WTC11 (cell line): ENCODE measurements at regions not wholly inside any gene's neighbourhood (a gene's known extent, or its start where the extent isn't known, plus 50 kb on each side); places are given as distances from the start of the nearest gene placed in this dataset.

Source experiments
- ATAC-seq: fragments of 200-7000 bp; cut with Tn5 transposase; 2 replicates; pipeline ENCODE4 v1.10.0; 2021; ENCODE audit warnings: mild to moderate bottlenecking, moderate library complexity
- CTCF ChIA-PET: fragments of 300-600 bp; sonication (Branson Sonifier 250); formaldehyde crosslinking; loops from one replicate; lab custom pipeline; 2021; ENCODE audit warnings: antibody characterized with exemption; lab: Charles Lee
- POLR2A ChIA-PET: fragments of 350-600 bp; sonication (Branson Sonifier 250); formaldehyde crosslinking; loops from one replicate; lab custom pipeline; 2021; ENCODE audit warnings: antibody characterized with exemption; lab: Charles Lee
- DNase-seq: peaks from one replicate; pipeline ENCODE4 v3.0.0; 2021; ENCODE audit warnings: low spot score
- H3K27ac Mint-ChIP-seq: 2 replicates; pipeline ENCODE4 v1.8.0; 2021; ENCODE audit warnings: mixed read lengths
- H3K27me3 Mint-ChIP-seq: 2 replicates; pipeline ENCODE4 v1.8.0; 2021; ENCODE audit warnings: low read depth, mild to moderate bottlenecking, moderate library complexity, mixed read lengths
- H3K36me3 Mint-ChIP-seq: 2 replicates; pipeline ENCODE4 v1.8.0; 2021; ENCODE audit warnings: mixed read lengths
- H3K4me1 Mint-ChIP-seq: 2 replicates; pipeline ENCODE4 v1.8.0; 2022; ENCODE audit warnings: mixed read lengths
- H3K4me3 Mint-ChIP-seq: 2 replicates; pipeline ENCODE4 v1.8.0; 2021; ENCODE audit warnings: mild to moderate bottlenecking, moderate library complexity, mixed read lengths
- H3K9me3 Mint-ChIP-seq: 2 replicates; pipeline ENCODE4 v1.8.0; 2021; ENCODE audit warnings: mixed read lengths
- ESRRA ChIP-seq: sonication (generic); formaldehyde crosslinking; IDR thresholded peaks from 2 replicates; pipeline ENCODE4 v1.8.1; 2022; ENCODE audit warnings: mild to moderate bottlenecking, missing genetic modification reagents, borderline replicate concordance
- ETV6 ChIP-seq: sonication (generic); formaldehyde crosslinking; IDR thresholded peaks from 2 replicates; pipeline ENCODE4 v1.8.1; 2022; ENCODE audit warnings: mild to moderate bottlenecking, missing genetic modification reagents
- GRHL2 ChIP-seq: fragments of 250-450 bp; sonication (Bioruptor Pico); IDR thresholded peaks from 2 replicates; pipeline ENCODE4 v1.8.0; 2022; ENCODE audit warnings: mild to moderate bottlenecking, moderate library complexity; ENCODE audit not compliant: insufficient replicate concordance, severe bottlenecking
- GTF2I ChIP-seq: fragments of 250-450 bp; sonication (Bioruptor Pico); conservative IDR thresholded peaks from 2 replicates; pipeline ENCODE4 v1.4.0; 2021; ENCODE audit warnings: mild to moderate bottlenecking
- JAZF1 ChIP-seq: fragments of 250-450 bp; sonication (Bioruptor Pico); IDR thresholded peaks from 2 replicates; pipeline ENCODE4 v1.9.0; 2021; ENCODE audit warnings: moderate library complexity, mild to moderate bottlenecking, inconsistent platforms
- NR2C2 ChIP-seq: sonication (generic); formaldehyde crosslinking; IDR thresholded peaks from 2 replicates; pipeline ENCODE4 v1.8.0; 2022; ENCODE audit warnings: mild to moderate bottlenecking, missing genetic modification reagents
- NR3C1 ChIP-seq: sonication (generic); formaldehyde crosslinking; conservative IDR thresholded peaks from 2 replicates; pipeline ENCODE4 v1.8.1; 2023; ENCODE audit warnings: low read depth, mild to moderate bottlenecking, missing genetic modification reagents
- OVOL2 ChIP-seq: fragments of 250-450 bp; sonication (Bioruptor Pico); IDR thresholded peaks from 2 replicates; pipeline ENCODE4 v1.9.0; 2021; ENCODE audit warnings: mild to moderate bottlenecking, borderline replicate concordance
- RELA ChIP-seq: sonication (generic); formaldehyde crosslinking; IDR thresholded peaks from 2 replicates; pipeline ENCODE4 v1.8.1; 2022; ENCODE audit warnings: missing genetic modification reagents, mild to moderate bottlenecking, borderline replicate concordance
- SMAD4 ChIP-seq: sonication (generic); formaldehyde crosslinking; IDR thresholded peaks from 2 replicates; pipeline ENCODE4 v1.8.0; 2022; ENCODE audit warnings: mild to moderate bottlenecking, missing genetic modification reagents
- SOX15 ChIP-seq: fragments of 250-450 bp; sonication (Bioruptor Pico); IDR thresholded peaks from 2 replicates; pipeline ENCODE4 v1.9.0; 2021; ENCODE audit warnings: mild to moderate bottlenecking
- ZBTB21 ChIP-seq: sonication (generic); formaldehyde crosslinking; IDR thresholded peaks from 2 replicates; pipeline ENCODE4 v1.8.1; 2023; ENCODE audit warnings: mild to moderate bottlenecking, missing genetic modification reagents, borderline replicate concordance
- ZNF138 ChIP-seq: sonication (generic); formaldehyde crosslinking; conservative IDR thresholded peaks from 2 replicates; pipeline ENCODE4 v1.8.1; 2022; ENCODE audit warnings: mild to moderate bottlenecking, moderate library complexity, missing genetic modification reagents
- ZNF423 ChIP-seq: fragments of 250-450 bp; sonication (Bioruptor Pico); IDR thresholded peaks from 2 replicates; pipeline ENCODE4 v2.1.2; 2022; ENCODE audit warnings: mild to moderate bottlenecking, moderate library complexity
- ZNF671 ChIP-seq: fragments of 250-450 bp; sonication (Bioruptor Pico); IDR thresholded peaks from 2 replicates; pipeline ENCODE4 v1.8.0; 2021; ENCODE audit warnings: mild to moderate bottlenecking
- TF ChIP-seq, protein P1 (sequence below): fragments of 250-450 bp; sonication (Bioruptor Pico); IDR thresholded peaks from 2 replicates; pipeline ENCODE4 v1.8.0; 2021; ENCODE audit warnings: mild to moderate bottlenecking
- TF ChIP-seq, protein P2 (sequence below): fragments of 250-450 bp; sonication (Bioruptor Pico); IDR thresholded peaks from 2 replicates; pipeline ENCODE4 v2.1.2; 2022; ENCODE audit warnings: mild to moderate bottlenecking, moderate library complexity
- TF ChIP-seq, protein P3 (sequence below): sonication (generic); formaldehyde crosslinking; IDR thresholded peaks from 2 replicates; pipeline ENCODE4 v1.8.0; 2023; ENCODE audit warnings: missing genetic modification reagents, mild to moderate bottlenecking, borderline replicate concordance
- TF ChIP-seq, protein P4 (sequence below): sonication (generic); formaldehyde crosslinking; IDR thresholded peaks from 2 replicates; pipeline ENCODE4 v1.8.1; 2023; ENCODE audit warnings: mild to moderate bottlenecking, missing genetic modification reagents
- TF ChIP-seq, protein P5 (sequence below): sonication (generic); formaldehyde crosslinking; IDR thresholded peaks from 2 replicates; pipeline ENCODE4 v1.8.1; 2023; ENCODE audit warnings: mild to moderate bottlenecking, missing genetic modification reagents, borderline replicate concordance
- TF ChIP-seq, protein P6 (sequence below): fragments of 250-450 bp; sonication (Bioruptor Pico); IDR thresholded peaks from 2 replicates; pipeline ENCODE4 v1.9.0; 2021; ENCODE audit warnings: mild to moderate bottlenecking, borderline replicate concordance

DNA sequence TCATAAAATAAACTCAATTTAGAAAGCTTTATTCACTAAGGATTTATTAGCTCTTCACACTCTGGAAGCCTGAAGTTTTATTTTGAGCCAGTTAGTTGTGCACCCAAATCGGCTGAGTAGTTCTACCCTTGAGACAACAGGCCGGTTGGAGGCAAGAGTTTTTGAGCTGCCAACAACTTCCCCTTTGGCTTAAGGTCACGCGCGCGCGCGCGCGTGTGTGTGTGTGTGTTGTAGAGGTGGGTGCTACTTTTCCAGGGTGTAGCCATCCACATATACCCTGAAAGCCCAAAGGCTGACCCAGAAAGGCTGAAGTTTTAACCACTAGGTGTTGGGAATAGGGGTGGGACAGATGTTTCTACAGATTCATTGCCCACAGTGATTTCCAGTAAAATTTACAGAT, 150.2 kb upstream of the LHCGR start (continued):
- TF ChIP-seq GRHL2 (CRISPR knock-in tag) = no peak
- TF ChIP-seq ZNF423 (CRISPR knock-in tag) = no peak
- TF ChIP-seq NR3C1 (CRISPR knock-in tag) = no peak
- no peak for TF ChIP-seq GTF2I (CRISPR knock-in tag)
- no peak for TF ChIP-seq SMAD4

DNA sequence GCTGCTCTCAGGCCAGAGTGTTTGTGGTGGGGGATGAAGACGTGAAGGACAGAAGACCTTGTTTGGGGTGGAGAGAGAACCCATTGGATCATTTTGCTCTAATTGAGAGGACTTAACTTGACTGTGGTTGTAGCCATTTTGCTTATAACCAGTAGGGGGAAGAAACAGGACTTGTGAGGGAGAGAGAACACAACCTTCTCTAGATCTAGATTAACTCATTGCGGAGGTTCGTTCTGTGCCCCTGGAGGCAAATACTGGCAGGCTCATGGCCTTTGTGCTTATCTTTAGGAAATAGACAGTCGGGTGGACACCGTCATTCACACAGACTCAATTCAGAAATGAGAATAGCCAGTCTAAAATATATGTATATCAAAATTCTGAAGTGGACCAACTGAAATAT, 147.0 kb upstream of the LHCGR start:
- Mint-ChIP-seq H3K4me1 (no peaks in the 10 kb centered on the region), H3K27me3 (no peaks in the 10 kb centered on the region), H3K9me3 (peaks cover 3% of the 10 kb centered on the region; the same call in 1 of the 2 replicates), H3K4me3 (no peak overlapping the region), H3K27ac (no peak overlapping the region; the same call in 1 of the 2 replicates), H3K36me3 (no peaks in the 10 kb centered on the region)
- ATAC-seq (peak; percentile 81), DNase-seq (no peak)
- ChIA-PET CTCF (no interaction called here), POLR2A (no interaction called here)
- TF ChIP-seq, protein P1, sequence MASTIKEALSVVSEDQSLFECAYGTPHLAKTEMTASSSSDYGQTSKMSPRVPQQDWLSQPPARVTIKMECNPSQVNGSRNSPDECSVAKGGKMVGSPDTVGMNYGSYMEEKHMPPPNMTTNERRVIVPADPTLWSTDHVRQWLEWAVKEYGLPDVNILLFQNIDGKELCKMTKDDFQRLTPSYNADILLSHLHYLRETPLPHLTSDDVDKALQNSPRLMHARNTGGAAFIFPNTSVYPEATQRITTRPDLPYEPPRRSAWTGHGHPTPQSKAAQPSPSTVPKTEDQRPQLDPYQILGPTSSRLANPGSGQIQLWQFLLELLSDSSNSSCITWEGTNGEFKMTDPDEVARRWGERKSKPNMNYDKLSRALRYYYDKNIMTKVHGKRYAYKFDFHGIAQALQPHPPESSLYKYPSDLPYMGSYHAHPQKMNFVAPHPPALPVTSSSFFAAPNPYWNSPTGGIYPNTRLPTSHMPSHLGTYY (CRISPR knock-in tag) = no peak
- TF ChIP-seq JAZF1 (CRISPR knock-in tag) = no peak
- TF ChIP-seq, protein P2, sequence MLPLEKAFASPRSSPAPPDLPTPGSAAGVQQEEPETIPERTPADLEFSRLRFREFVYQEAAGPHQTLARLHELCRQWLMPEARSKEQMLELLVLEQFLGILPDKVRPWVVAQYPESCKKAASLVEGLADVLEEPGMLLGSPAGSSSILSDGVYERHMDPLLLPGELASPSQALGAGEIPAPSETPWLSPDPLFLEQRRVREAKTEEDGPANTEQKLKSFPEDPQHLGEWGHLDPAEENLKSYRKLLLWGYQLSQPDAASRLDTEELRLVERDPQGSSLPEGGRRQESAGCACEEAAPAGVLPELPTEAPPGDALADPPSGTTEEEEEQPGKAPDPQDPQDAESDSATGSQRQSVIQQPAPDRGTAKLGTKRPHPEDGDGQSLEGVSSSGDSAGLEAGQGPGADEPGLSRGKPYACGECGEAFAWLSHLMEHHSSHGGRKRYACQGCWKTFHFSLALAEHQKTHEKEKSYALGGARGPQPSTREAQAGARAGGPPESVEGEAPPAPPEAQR (CRISPR knock-in tag) = no peak
- TF ChIP-seq ZNF671 (CRISPR knock-in tag) = no peak
- no peak for TF ChIP-seq NR2C2 (CRISPR knock-in tag)
- TF ChIP-seq, protein P3, sequence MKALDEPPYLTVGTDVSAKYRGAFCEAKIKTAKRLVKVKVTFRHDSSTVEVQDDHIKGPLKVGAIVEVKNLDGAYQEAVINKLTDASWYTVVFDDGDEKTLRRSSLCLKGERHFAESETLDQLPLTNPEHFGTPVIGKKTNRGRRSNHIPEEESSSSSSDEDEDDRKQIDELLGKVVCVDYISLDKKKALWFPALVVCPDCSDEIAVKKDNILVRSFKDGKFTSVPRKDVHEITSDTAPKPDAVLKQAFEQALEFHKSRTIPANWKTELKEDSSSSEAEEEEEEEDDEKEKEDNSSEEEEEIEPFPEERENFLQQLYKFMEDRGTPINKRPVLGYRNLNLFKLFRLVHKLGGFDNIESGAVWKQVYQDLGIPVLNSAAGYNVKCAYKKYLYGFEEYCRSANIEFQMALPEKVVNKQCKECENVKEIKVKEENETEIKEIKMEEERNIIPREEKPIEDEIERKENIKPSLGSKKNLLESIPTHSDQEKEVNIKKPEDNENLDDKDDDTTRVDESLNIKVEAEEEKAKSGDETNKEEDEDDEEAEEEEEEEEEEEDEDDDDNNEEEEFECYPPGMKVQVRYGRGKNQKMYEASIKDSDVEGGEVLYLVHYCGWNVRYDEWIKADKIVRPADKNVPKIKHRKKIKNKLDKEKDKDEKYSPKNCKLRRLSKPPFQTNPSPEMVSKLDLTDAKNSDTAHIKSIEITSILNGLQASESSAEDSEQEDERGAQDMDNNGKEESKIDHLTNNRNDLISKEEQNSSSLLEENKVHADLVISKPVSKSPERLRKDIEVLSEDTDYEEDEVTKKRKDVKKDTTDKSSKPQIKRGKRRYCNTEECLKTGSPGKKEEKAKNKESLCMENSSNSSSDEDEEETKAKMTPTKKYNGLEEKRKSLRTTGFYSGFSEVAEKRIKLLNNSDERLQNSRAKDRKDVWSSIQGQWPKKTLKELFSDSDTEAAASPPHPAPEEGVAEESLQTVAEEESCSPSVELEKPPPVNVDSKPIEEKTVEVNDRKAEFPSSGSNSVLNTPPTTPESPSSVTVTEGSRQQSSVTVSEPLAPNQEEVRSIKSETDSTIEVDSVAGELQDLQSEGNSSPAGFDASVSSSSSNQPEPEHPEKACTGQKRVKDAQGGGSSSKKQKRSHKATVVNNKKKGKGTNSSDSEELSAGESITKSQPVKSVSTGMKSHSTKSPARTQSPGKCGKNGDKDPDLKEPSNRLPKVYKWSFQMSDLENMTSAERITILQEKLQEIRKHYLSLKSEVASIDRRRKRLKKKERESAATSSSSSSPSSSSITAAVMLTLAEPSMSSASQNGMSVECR (CRISPR knock-in tag) = no peak
- no peak for TF ChIP-seq ZBTB21 (CRISPR knock-in tag)
- no peak for TF ChIP-seq OVOL2 (CRISPR knock-in tag)
- no peak for TF ChIP-seq SOX15 (CRISPR knock-in tag)
- TF ChIP-seq, protein P4, sequence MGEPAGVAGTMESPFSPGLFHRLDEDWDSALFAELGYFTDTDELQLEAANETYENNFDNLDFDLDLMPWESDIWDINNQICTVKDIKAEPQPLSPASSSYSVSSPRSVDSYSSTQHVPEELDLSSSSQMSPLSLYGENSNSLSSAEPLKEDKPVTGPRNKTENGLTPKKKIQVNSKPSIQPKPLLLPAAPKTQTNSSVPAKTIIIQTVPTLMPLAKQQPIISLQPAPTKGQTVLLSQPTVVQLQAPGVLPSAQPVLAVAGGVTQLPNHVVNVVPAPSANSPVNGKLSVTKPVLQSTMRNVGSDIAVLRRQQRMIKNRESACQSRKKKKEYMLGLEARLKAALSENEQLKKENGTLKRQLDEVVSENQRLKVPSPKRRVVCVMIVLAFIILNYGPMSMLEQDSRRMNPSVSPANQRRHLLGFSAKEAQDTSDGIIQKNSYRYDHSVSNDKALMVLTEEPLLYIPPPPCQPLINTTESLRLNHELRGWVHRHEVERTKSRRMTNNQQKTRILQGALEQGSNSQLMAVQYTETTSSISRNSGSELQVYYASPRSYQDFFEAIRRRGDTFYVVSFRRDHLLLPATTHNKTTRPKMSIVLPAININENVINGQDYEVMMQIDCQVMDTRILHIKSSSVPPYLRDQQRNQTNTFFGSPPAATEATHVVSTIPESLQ = no peak
- TF ChIP-seq, protein P5, sequence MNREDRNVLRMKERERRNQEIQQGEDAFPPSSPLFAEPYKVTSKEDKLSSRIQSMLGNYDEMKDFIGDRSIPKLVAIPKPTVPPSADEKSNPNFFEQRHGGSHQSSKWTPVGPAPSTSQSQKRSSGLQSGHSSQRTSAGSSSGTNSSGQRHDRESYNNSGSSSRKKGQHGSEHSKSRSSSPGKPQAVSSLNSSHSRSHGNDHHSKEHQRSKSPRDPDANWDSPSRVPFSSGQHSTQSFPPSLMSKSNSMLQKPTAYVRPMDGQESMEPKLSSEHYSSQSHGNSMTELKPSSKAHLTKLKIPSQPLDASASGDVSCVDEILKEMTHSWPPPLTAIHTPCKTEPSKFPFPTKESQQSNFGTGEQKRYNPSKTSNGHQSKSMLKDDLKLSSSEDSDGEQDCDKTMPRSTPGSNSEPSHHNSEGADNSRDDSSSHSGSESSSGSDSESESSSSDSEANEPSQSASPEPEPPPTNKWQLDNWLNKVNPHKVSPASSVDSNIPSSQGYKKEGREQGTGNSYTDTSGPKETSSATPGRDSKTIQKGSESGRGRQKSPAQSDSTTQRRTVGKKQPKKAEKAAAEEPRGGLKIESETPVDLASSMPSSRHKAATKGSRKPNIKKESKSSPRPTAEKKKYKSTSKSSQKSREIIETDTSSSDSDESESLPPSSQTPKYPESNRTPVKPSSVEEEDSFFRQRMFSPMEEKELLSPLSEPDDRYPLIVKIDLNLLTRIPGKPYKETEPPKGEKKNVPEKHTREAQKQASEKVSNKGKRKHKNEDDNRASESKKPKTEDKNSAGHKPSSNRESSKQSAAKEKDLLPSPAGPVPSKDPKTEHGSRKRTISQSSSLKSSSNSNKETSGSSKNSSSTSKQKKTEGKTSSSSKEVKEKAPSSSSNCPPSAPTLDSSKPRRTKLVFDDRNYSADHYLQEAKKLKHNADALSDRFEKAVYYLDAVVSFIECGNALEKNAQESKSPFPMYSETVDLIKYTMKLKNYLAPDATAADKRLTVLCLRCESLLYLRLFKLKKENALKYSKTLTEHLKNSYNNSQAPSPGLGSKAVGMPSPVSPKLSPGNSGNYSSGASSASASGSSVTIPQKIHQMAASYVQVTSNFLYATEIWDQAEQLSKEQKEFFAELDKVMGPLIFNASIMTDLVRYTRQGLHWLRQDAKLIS (CRISPR knock-in tag) = no peak
- TF ChIP-seq, protein P6, sequence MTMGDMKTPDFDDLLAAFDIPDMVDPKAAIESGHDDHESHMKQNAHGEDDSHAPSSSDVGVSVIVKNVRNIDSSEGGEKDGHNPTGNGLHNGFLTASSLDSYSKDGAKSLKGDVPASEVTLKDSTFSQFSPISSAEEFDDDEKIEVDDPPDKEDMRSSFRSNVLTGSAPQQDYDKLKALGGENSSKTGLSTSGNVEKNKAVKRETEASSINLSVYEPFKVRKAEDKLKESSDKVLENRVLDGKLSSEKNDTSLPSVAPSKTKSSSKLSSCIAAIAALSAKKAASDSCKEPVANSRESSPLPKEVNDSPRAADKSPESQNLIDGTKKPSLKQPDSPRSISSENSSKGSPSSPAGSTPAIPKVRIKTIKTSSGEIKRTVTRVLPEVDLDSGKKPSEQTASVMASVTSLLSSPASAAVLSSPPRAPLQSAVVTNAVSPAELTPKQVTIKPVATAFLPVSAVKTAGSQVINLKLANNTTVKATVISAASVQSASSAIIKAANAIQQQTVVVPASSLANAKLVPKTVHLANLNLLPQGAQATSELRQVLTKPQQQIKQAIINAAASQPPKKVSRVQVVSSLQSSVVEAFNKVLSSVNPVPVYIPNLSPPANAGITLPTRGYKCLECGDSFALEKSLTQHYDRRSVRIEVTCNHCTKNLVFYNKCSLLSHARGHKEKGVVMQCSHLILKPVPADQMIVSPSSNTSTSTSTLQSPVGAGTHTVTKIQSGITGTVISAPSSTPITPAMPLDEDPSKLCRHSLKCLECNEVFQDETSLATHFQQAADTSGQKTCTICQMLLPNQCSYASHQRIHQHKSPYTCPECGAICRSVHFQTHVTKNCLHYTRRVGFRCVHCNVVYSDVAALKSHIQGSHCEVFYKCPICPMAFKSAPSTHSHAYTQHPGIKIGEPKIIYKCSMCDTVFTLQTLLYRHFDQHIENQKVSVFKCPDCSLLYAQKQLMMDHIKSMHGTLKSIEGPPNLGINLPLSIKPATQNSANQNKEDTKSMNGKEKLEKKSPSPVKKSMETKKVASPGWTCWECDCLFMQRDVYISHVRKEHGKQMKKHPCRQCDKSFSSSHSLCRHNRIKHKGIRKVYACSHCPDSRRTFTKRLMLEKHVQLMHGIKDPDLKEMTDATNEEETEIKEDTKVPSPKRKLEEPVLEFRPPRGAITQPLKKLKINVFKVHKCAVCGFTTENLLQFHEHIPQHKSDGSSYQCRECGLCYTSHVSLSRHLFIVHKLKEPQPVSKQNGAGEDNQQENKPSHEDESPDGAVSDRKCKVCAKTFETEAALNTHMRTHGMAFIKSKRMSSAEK (CRISPR knock-in tag) = no peak
- no peak for TF ChIP-seq ETV6 (CRISPR knock-in tag)
- TF ChIP-seq ZNF138 (CRISPR knock-in tag) = no peak
- TF ChIP-seq ESRRA (CRISPR knock-in tag) = no peak
- TF ChIP-seq RELA (CRISPR knock-in tag) = no peak
